ENCODE measurements at regions not wholly inside any gene's neighbourhood (a gene's known extent, or its start where the extent isn't known, plus 50 kb on each side); places are given as distances from the start of the nearest gene placed in this dataset.

DNA sequence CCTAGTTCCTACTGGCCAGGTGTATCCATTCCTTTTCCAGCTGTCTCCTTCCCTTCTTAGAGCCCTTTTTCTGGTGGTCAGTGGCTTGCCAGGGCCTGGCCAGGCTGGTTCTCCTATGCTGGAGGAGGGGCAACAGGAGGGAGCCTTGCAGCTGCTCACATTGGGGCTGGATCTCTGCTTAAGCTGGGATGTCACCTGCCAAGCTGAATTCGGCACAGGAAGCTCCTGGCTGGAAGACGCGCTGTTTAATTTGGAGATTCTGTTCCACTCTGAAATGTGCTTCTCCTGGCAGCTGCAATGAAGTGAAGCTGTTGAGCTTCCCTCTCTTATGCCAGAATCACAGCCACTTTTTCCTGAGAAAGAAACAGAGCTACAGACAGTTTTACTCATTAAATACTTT is 56.0 kb upstream of the POU3F1 start:
- H3K27me3 Mint-ChIP-seq (ENCODE audit: low read depth) = peaks cover 6% of the 10 kb centered on the region
- H3K9me3 Mint-ChIP-seq = no peaks in the 10 kb centered on the region
- no peak overlapping the region for H3K4me3 Mint-ChIP-seq
- no peak for DNase-seq (ENCODE audit: low spot score)
- no peak overlapping the region for H3K27ac Mint-ChIP-seq
- H3K4me1 Mint-ChIP-seq (ENCODE audit: low read depth) = no peaks in the 10 kb centered on the region
- H3K36me3 Mint-ChIP-seq (ENCODE audit: low read depth) = no peaks in the 10 kb centered on the region

DNA sequence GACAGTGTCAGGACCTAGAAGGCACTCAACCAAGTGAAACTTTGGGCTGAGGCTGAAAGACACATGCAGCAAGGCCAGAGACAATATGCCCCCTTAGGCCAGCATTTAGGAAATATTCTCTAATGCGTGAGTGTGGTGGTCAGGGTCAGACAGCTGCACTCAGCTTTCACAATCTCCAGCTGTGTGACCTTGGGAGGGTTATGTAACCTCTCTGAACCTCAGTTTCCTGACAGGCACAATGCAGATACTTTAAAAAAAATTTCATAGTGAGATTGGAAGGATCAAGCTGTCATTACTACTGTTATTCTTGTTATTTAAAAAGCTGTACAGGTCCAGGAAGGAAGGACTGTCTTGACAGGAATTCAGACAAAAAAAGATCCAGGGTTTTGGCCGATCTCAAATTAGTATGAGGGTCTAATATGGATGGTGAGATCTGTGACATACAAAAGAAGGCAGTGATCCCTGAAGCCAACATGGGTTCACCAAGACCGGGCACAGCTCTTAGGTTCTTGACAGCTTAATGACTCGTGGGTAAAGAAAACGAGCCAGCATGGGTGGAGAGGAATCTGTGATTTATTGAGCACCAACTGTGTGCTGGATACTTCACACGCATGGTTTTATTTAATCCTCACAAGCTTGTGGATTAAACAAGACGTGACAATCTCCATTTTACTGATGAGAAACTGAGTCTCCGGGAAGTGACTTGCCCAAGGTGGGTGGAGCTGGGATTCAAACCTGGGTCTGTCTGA is 54.6 kb upstream of the POU3F1 start:
- Mint-ChIP-seq H3K9me3 (no peaks in the 10 kb centered on the region), H3K36me3 (ENCODE audit: low read depth) (no peaks in the 10 kb centered on the region), H3K4me3 (no peak overlapping the region), H3K4me1 (ENCODE audit: low read depth) (no peaks in the 10 kb centered on the region), H3K27me3 (ENCODE audit: low read depth) (peaks cover 6% of the 10 kb centered on the region), H3K27ac (no peak overlapping the region)
- no peak for DNase-seq (ENCODE audit: low spot score)

DNA sequence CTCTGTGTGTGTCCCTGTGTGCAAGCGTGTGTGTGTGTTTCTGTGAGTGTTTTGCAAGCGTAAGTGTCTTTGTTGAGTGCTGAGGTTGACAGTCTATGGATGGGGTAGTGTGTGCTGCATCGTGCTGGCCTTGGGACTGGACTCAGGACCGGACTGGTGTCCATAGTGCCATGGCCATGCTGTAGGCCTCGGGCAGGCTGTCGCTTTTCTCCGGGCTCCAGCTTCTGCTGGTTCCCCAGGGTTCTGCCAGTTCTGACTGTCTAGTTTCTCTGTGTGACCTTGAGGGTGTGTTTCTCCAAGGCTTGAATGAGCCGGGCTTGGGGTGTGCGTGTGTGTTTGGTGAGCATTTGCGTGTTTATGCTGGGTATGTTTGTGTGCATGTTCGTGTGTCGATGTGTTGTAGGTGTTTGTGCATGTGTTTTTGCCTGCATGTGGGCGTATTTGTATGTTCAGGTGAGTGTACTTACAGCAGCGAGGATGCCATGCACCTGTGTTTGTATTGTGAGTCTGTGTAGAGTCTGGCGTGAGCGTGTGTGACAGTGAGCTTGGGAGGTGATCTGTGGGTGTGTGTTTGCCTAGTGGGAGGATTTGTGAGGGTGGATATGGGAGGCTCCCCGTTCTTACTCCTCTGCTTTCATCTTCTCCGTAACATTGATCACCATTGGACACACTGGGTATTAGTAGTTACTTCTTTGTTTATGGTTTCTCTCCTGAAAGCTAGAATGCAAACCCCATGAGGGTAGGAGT is 51.7 kb upstream of the POU3F1 start:
- H3K36me3 Mint-ChIP-seq (ENCODE audit: low read depth) = no peaks in the 10 kb centered on the region
- no peak overlapping the region for H3K4me3 Mint-ChIP-seq
- no peaks in the 10 kb centered on the region for H3K9me3 Mint-ChIP-seq
- peaks cover 14% of the 10 kb centered on the region for H3K27me3 Mint-ChIP-seq (ENCODE audit: low read depth)
- H3K4me1 Mint-ChIP-seq (ENCODE audit: low read depth) = no peaks in the 10 kb centered on the region
- no peak overlapping the region for H3K27ac Mint-ChIP-seq
- no peak for DNase-seq (ENCODE audit: low spot score)

- H3K4me3 Mint-ChIP-seq = no peak overlapping the region
- peaks cover 19% of the 10 kb centered on the region for H3K27me3 Mint-ChIP-seq (ENCODE audit: low read depth)
- no peak for DNase-seq (ENCODE audit: low spot score)
- H3K9me3 Mint-ChIP-seq = no peaks in the 10 kb centered on the region
- H3K27ac Mint-ChIP-seq = no peak overlapping the region
- H3K36me3 Mint-ChIP-seq (ENCODE audit: low read depth) = no peaks in the 10 kb centered on the region
- H3K4me1 Mint-ChIP-seq (ENCODE audit: low read depth) = no peaks in the 10 kb centered on the region
Observed at GRCh38 chr1:38097284-38097898, 50.8 kb upstream of the POU3F1 start.

Measured in T-helper 2 cell treated with Interferon-gamma antibody and Interleukin-4, amounts not matched to agents 5 μg/mL and 100 μg/mL, for 36 hours (primary cell).